Mesenchymal stem cell (in vitro differentiated cells and primary cell): ENCODE measurements at regions not wholly inside any gene's neighbourhood (a gene's known extent, or its start where the extent isn't known, plus 50 kb on each side); places are given as distances from the start of the nearest gene placed in this dataset.

Experiments
- DNase-seq: peaks from one replicate; pipeline ENCODE4 v3.0.0-alpha.2; 2013
- H2AFZ ChIP-seq: one replicate; pipeline ENCODE4 v1.6.1; 2013; ENCODE audit warnings: low read depth, mild to moderate bottlenecking, control low read depth, inconsistent platforms, low read length, moderate library complexity
- H2AK5ac ChIP-seq: 2 replicates; pipeline ENCODE4 v1.6.1; 2013; ENCODE audit warnings: low read length, moderate library complexity, mild to moderate bottlenecking, inconsistent platforms; ENCODE audit not compliant: severe bottlenecking
- H2BK120ac ChIP-seq: one replicate; pipeline ENCODE4 v1.6.1; 2013; ENCODE audit warnings: low read depth, mild to moderate bottlenecking, inconsistent platforms, low read length, moderate library complexity
- H2BK12ac ChIP-seq, 2 experiments: one replicate each; pipeline ENCODE4 v1.6.1; 2013; ENCODE audit warnings: inconsistent platforms in 2 of 2, low read length in 2 of 2, mild to moderate bottlenecking in 2 of 2, moderate library complexity in 2 of 2, control low read depth in 1 of 2
- H2BK15ac ChIP-seq: one replicate; pipeline ENCODE4 v1.6.1; 2013; ENCODE audit warnings: mild to moderate bottlenecking, low read depth, inconsistent platforms; ENCODE audit not compliant: poor library complexity, severe bottlenecking
- H2BK5ac ChIP-seq: 2 replicates; pipeline ENCODE4 v1.6.1; 2013; ENCODE audit warnings: low read depth, mild to moderate bottlenecking, low read length, control low read depth, inconsistent platforms; ENCODE audit not compliant: poor library complexity, severe bottlenecking
- H3K14ac ChIP-seq, 2 experiments: one replicate each; pipeline ENCODE4 v1.6.1; 2013; ENCODE audit warnings: inconsistent platforms in 2 of 2, low read length in 2 of 2, control low read depth in 1 of 2, mild to moderate bottlenecking in 1 of 2, moderate library complexity in 1 of 2
- H3K18ac ChIP-seq, 2 experiments: one replicate each; pipeline ENCODE4 v1.6.1; 2013; ENCODE audit warnings: inconsistent platforms in 2 of 2, low read length in 2 of 2, control low read depth in 1 of 2, low read depth in 1 of 2, mild to moderate bottlenecking in 1 of 2
- H3K23ac ChIP-seq, 2 experiments: one replicate each; pipeline ENCODE4 v1.6.1; 2013; ENCODE audit warnings: inconsistent platforms in 2 of 2, low read length in 2 of 2, mild to moderate bottlenecking in 2 of 2, moderate library complexity in 2 of 2, control low read depth in 1 of 2
- H3K27ac ChIP-seq: 2 replicates; pipeline ENCODE4 v1.5.1; 2013; ENCODE audit warnings: mild to moderate bottlenecking, moderate library complexity, low read length, control low read depth, inconsistent platforms; ENCODE audit not compliant: poor library complexity, severe bottlenecking
- H3K27me3 ChIP-seq, 2 experiments: 2 replicates each; pipeline versions ENCODE4 v1.6.1 to v1.7.0; 2013; ENCODE audit warnings: low read length in 2 of 2, mild to moderate bottlenecking in 2 of 2, moderate library complexity in 2 of 2, control low read depth in 1 of 2, inconsistent platforms in 1 of 2; ENCODE audit not compliant: control insufficient read depth in 1 of 2, insufficient read depth in 1 of 2
- H3K36me3 ChIP-seq, 2 experiments: 2 replicates each; pipeline versions ENCODE4 v1.6.1 to v1.7.0; 2013; ENCODE audit warnings: low read length in 2 of 2, control low read depth in 1 of 2, inconsistent platforms in 1 of 2, low read depth in 1 of 2, mild to moderate bottlenecking in 1 of 2; ENCODE audit not compliant: insufficient read depth in 2 of 2, control insufficient read depth in 1 of 2
- H3K4ac ChIP-seq, 2 experiments: one replicate each; pipeline ENCODE4 v1.6.1; 2013; ENCODE audit warnings: inconsistent platforms in 2 of 2, low read length in 2 of 2, mild to moderate bottlenecking in 2 of 2, moderate library complexity in 2 of 2, control low read depth in 1 of 2, low read depth in 1 of 2
- H3K4me1 ChIP-seq: 2 replicates; pipeline ENCODE4 v1.6.1; 2013; ENCODE audit warnings: low read depth, low read length, control low read depth; ENCODE audit not compliant: control insufficient read depth, insufficient read depth
- H3K4me2 ChIP-seq: 2 replicates; pipeline ENCODE4 v1.6.1; 2013; ENCODE audit warnings: low read length, mild to moderate bottlenecking, inconsistent platforms; ENCODE audit not compliant: poor library complexity, severe bottlenecking
- H3K4me3 ChIP-seq, 2 experiments: 2 replicates each; pipeline versions ENCODE4 v1.5.1 to v1.7.0; 2013; ENCODE audit warnings: low read length in 2 of 2, mild to moderate bottlenecking in 2 of 2, control low read depth in 1 of 2, low read depth in 1 of 2; ENCODE audit not compliant: insufficient read depth in 1 of 2
- H3K79me1 ChIP-seq: replicated peaks from 2 replicates; pipeline ENCODE4 v1.6.1; 2013; ENCODE audit warnings: mild to moderate bottlenecking, control low read depth, low read length, inconsistent platforms; ENCODE audit not compliant: poor library complexity, severe bottlenecking
- H3K9ac ChIP-seq: 2 replicates; pipeline ENCODE4 v1.7.0; 2013; ENCODE audit warnings: mild to moderate bottlenecking, low read length, moderate library complexity
- H3K9me3 ChIP-seq: 2 replicates; pipeline ENCODE4 v1.7.0; 2013; ENCODE audit warnings: mild to moderate bottlenecking, low read length; ENCODE audit not compliant: control insufficient read depth
- H4K8ac ChIP-seq: one replicate; pipeline ENCODE4 v1.6.1; 2013; ENCODE audit warnings: inconsistent platforms, mild to moderate bottlenecking, low read length, moderate library complexity
- H4K91ac ChIP-seq: one replicate; pipeline ENCODE4 v1.6.1; 2013; ENCODE audit warnings: mild to moderate bottlenecking, low read length, inconsistent platforms
- WGBS: methylation state at CpG from one replicate; pipeline ENCODE4 v1.1.7; 2013; ENCODE audit warnings: mixed read lengths; 5-methylcytosine and 5-hydroxymethylcytosine counted together

GRCh38 chr7:25801214-25801613 lies 350.8 kb upstream of the NFE2L3 start:
- Histone ChIP-seq H3K23ac (no peak overlapping the region), H3K4me1 (peaks cover 3% of the 10 kb centered on the region), H3K9ac (no peak overlapping the region), H3K36me3 (no peaks in the 10 kb centered on the region), H3K9me3 (no peaks in the 10 kb centered on the region), H3K4ac (no peak overlapping the region), H2BK15ac (no peak overlapping the region), H2AK5ac (no peak overlapping the region), H2BK12ac (no peak overlapping the region), H3K27ac (no peak overlapping the region), H4K8ac (no peak overlapping the region), H3K4me2 (no peak overlapping the region), H3K18ac (no peak overlapping the region), H2BK5ac (no peak overlapping the region), H3K4me3 (no peak overlapping the region), H3K27me3 (peaks cover 0 to 3% of the 10 kb centered on the region in 2 experiments), H4K91ac (no peak overlapping the region), H2AFZ (no peak overlapping the region), H3K79me1 (no peaks in the 10 kb centered on the region), H3K14ac (no peak overlapping the region), H2BK120ac (no peak overlapping the region)
- DNase-seq = no peak
- WGBS = 100% methylated on average over 3 of the region's 3 CpGs

GRCh38 chr7:25802057-25802456 lies 349.9 kb upstream of the NFE2L3 start:
- Histone ChIP-seq H3K27ac (no peak overlapping the region), H4K8ac (no peak overlapping the region), H3K36me3 (no peaks in the 10 kb centered on the region), H2AK5ac (no peak overlapping the region), H3K4ac (no peak overlapping the region), H3K9me3 (no peaks in the 10 kb centered on the region), H3K4me2 (no peak overlapping the region), H3K18ac (no peak overlapping the region), H2BK120ac (no peak overlapping the region), H2AFZ (no peak overlapping the region), H3K27me3 (peaks cover 0 to 3% of the 10 kb centered on the region in 2 experiments), H2BK12ac (no peak overlapping the region), H3K9ac (no peak overlapping the region), H3K14ac (no peak overlapping the region), H3K23ac (no peak overlapping the region), H4K91ac (no peak overlapping the region), H2BK5ac (no peak overlapping the region), H3K4me1 (peaks cover 3% of the 10 kb centered on the region), H2BK15ac (no peak overlapping the region), H3K4me3 (no peak overlapping the region), H3K79me1 (no peaks in the 10 kb centered on the region)
- WGBS = 89% methylated on average over 3 of the region's 3 CpGs
- no peak for DNase-seq

- no peak overlapping the region for H3K18ac ChIP-seq
- no peak overlapping the region for H2BK12ac ChIP-seq
- H2BK5ac ChIP-seq = no peak overlapping the region
- H3K14ac ChIP-seq = no peak overlapping the region
- H3K36me3 ChIP-seq = no peaks in the 10 kb centered on the region
- H2BK15ac ChIP-seq = no peak overlapping the region
- H3K4me2 ChIP-seq = no peak overlapping the region
- no peak overlapping the region for H4K91ac ChIP-seq
- no peak overlapping the region for H2AFZ ChIP-seq
- H3K4me3 ChIP-seq = no peak overlapping the region
- H3K4ac ChIP-seq = no peak overlapping the region
- no peaks in the 10 kb centered on the region for H3K9me3 ChIP-seq
- no peak overlapping the region for H3K23ac ChIP-seq
- no peak overlapping the region for H3K27ac ChIP-seq
- no peak overlapping the region for H4K8ac ChIP-seq
- no peak overlapping the region for H2AK5ac ChIP-seq
- H3K4me1 ChIP-seq = peaks cover 3% of the 10 kb centered on the region
- DNase-seq = no peak
- H2BK120ac ChIP-seq = no peak overlapping the region
- H3K79me1 ChIP-seq = no peaks in the 10 kb centered on the region
- peaks cover 0 to 3% of the 10 kb centered on the region in 2 experiments for H3K27me3 ChIP-seq
- no peak overlapping the region for H3K9ac ChIP-seq
Measured at GRCh38 chr7:25802473-25802872, 349.5 kb upstream of the NFE2L3 start.

GRCh38 chr7:25803117-25803887 lies 348.7 kb upstream of the NFE2L3 start:
- DNase-seq = no peak
- no peak overlapping the region for H4K91ac ChIP-seq
- WGBS = 79% methylated on average over 10 of the region's 11 CpGs

More at GRCh38 chr7:25803117-25803887, 348.7 kb upstream of the NFE2L3 start:
- H3K79me1 ChIP-seq = no peaks in the 10 kb centered on the region
- no peak overlapping the region for H2BK5ac ChIP-seq
- H3K18ac ChIP-seq = no peak overlapping the region
- no peak overlapping the region for H3K23ac ChIP-seq
- H2BK12ac ChIP-seq = peak overlapping the region in 1 of 2 experiments; percentile 63
- no peaks in the 10 kb centered on the region for H3K9me3 ChIP-seq
- H3K4me3 ChIP-seq = no peak overlapping the region
- no peak overlapping the region for H2AFZ ChIP-seq
- H3K27me3 ChIP-seq = peaks cover 0 to 3% of the 10 kb centered on the region in 2 experiments
- H3K14ac ChIP-seq = no peak overlapping the region
- H2AK5ac ChIP-seq = peak overlapping the region; percentile 13
- no peak overlapping the region for H2BK120ac ChIP-seq
- H3K27ac ChIP-seq = no peak overlapping the region
- H2BK15ac ChIP-seq = no peak overlapping the region
- H3K9ac ChIP-seq = no peak overlapping the region
- H4K8ac ChIP-seq = no peak overlapping the region
- H3K4me1 ChIP-seq = peaks cover 3% of the 10 kb centered on the region
- no peaks in the 10 kb centered on the region for H3K36me3 ChIP-seq
- no peak overlapping the region for H3K4ac ChIP-seq
- no peak overlapping the region for H3K4me2 ChIP-seq
